HCT116 (cell line): ENCODE measurements at regions not wholly inside any gene's neighbourhood (a gene's known extent, or its start where the extent isn't known, plus 50 kb on each side); places are given as distances from the start of the nearest gene placed in this dataset.

Source experiments
- ATAC-seq: fragments of 200-7000 bp; cut with Tn5 transposase; 2 replicates; pipeline ENCODE4 v1.9.1; 2020; ENCODE audit warnings: mild to moderate bottlenecking, moderate library complexity
- BruUV-seq: library from RNA; stranded (reverse); fragments of 400-500 nt; replicated peaks from 2 replicates; lab custom pipeline; 2021; lab: Mats Ljungman, UMichigan
- CTCF ChIA-PET: fragments of 300-600 bp; sonication (Branson Sonifier 250); formaldehyde crosslinking; loops from one replicate; lab custom pipeline; 2021; ENCODE audit warnings: antibody characterized with exemption; lab: Charles Lee
- POLR2A ChIA-PET: fragments of 300-600, 350-600 bp; sonication (Branson Sonifier 250); formaldehyde crosslinking; loops from one replicate; lab custom pipeline; 2021; ENCODE audit warnings: antibody characterized with exemption; lab: Charles Lee
- RAD21 ChIA-PET, 2 experiments: fragments of 300-600 bp; sonication (Branson Sonifier 250); formaldehyde crosslinking; loops; one replicate each; lab custom pipeline; 2023; ENCODE audit warnings: low total read pairs in 2 of 2; ENCODE audit not compliant: uncharacterized antibody in 2 of 2, unreplicated experiment in 2 of 2, low non-redundant PET in 1 of 2; lab: Charles Lee
- DNase-seq: peaks from one replicate; pipeline ENCODE4 v3.0.0-alpha.2; 2010; ENCODE audit warnings: low read depth, low spot score
- H2AFZ ChIP-seq: fragments of 200-600 bp; shearing (Covaris generic), sonication (generic); 2 replicates; pipeline ENCODE4 v1.6.1; 2017; ENCODE audit warnings: low read depth, mixed run types, mixed read lengths, antibody characterized with exemption, low read length; ENCODE audit not compliant: poor library complexity, severe bottlenecking
- H3K27ac ChIP-seq: 2 replicates; pipeline ENCODE4 v1.5.1; 2012; ENCODE audit warnings: low read depth, low read length
- H3K27me3 ChIP-seq: fragments of 200-600 bp; sonication (generic); 2 replicates; pipeline ENCODE4 v1.6.1; 2016; ENCODE audit warnings: mixed run types, low read length, mixed read lengths; ENCODE audit not compliant: insufficient read depth
- H3K36me3 ChIP-seq, 2 experiments: fragments of 200-500 bp in 1 of 2; fragments of 200-600 bp in 1 of 2; sonication (Bioruptor generic) in 1 of 2; sonication (generic) in 1 of 2; 2 replicates each; pipeline versions ENCODE4 v1.5.1 to v1.6.1; 2014 to 2016; ENCODE audit warnings: low read length in 2 of 2, inconsistent platforms in 1 of 2, mixed read lengths in 1 of 2, mixed run types in 1 of 2; ENCODE audit not compliant: insufficient read depth in 2 of 2, control insufficient read depth in 1 of 2
- H3K4me1 ChIP-seq, 2 experiments: fragments of 200-600 bp in 1 of 2; sonication (generic) in 1 of 2; 2 replicates each; pipeline versions ENCODE4 v1.5.1 to v1.6.1; 2012 to 2017; ENCODE audit warnings: low read length in 2 of 2, inconsistent platforms in 1 of 2, mild to moderate bottlenecking in 1 of 2, mixed read lengths in 1 of 2, mixed run types in 1 of 2, moderate library complexity in 1 of 2; ENCODE audit not compliant: insufficient read depth in 2 of 2, control insufficient read depth in 1 of 2
- H3K4me2 ChIP-seq: fragments of 200-600 bp; sonication (generic); 2 replicates; pipeline ENCODE4 v1.6.1; 2017; ENCODE audit warnings: mixed run types, low read length, mixed read lengths
- H3K4me3 ChIP-seq, 2 experiments: fragments of 200-600 bp in 1 of 2; sonication (generic) in 1 of 2; replicated peaks in 1 of 2; 2 replicates each; pipeline ENCODE4 v1.5.1; 2011 to 2016; ENCODE audit warnings: low read length in 2 of 2, control low read depth in 1 of 2, low read depth in 1 of 2, mild to moderate bottlenecking in 1 of 2, mixed read lengths in 1 of 2, mixed run types in 1 of 2
- H3K79me2 ChIP-seq: fragments of 200-600 bp; sonication (generic); 2 replicates; pipeline ENCODE4 v1.6.1; 2017; ENCODE audit warnings: mild to moderate bottlenecking, mixed run types, low read length, moderate library complexity, mixed read lengths; ENCODE audit not compliant: insufficient read depth
- H3K9ac ChIP-seq: fragments of 200-600 bp; sonication (generic); 2 replicates; pipeline ENCODE4 v1.6.1; 2016; ENCODE audit warnings: low read length, mixed read lengths
- H3K9me2 ChIP-seq: fragments of 200-600 bp; sonication (generic), shearing (Covaris generic); 2 replicates; pipeline ENCODE4 v1.6.1; 2017; ENCODE audit warnings: mixed run types, mild to moderate bottlenecking, moderate library complexity; ENCODE audit not compliant: insufficient read depth
- H3K9me3 ChIP-seq, 2 experiments: fragments of 200-500 bp in 1 of 2; fragments of 200-600 bp in 1 of 2; sonication (Bioruptor generic) in 1 of 2; sonication (generic) in 1 of 2; 2 replicates each; pipeline ENCODE4 v1.6.1; 2014 to 2017; ENCODE audit warnings: low read length in 2 of 2, mixed read lengths in 2 of 2, inconsistent platforms in 1 of 2, low read depth in 1 of 2, mild to moderate bottlenecking in 1 of 2, mixed run types in 1 of 2, moderate library complexity in 1 of 2; ENCODE audit not compliant: control insufficient read depth in 1 of 2, insufficient read depth in 1 of 2
- H4K20me1 ChIP-seq: fragments of 200-600 bp; sonication (generic), shearing (Covaris generic); 2 replicates; pipeline ENCODE4 v1.6.1; 2017; ENCODE audit warnings: mixed run types, mild to moderate bottlenecking, moderate library complexity; ENCODE audit not compliant: insufficient read depth
- CBX3 ChIP-seq: IDR thresholded peaks from 2 replicates; pipeline ENCODE4 v1.6.1; 2012; ENCODE audit warnings: low read depth
- CEBPB ChIP-seq: IDR thresholded peaks from 2 replicates; pipeline ENCODE4 v1.6.1; 2012; ENCODE audit warnings: low read depth
- ELF1 ChIP-seq: IDR thresholded peaks from 2 replicates; pipeline ENCODE4 v1.6.1; 2012; ENCODE audit warnings: low read depth, borderline replicate concordance
- EZH2 ChIP-seq: fragments of 200-600 bp; sonication (generic); IDR thresholded peaks from 2 replicates; pipeline ENCODE4 v1.6.1; 2017; ENCODE audit warnings: antibody characterized with exemption, mixed run types
- EZH2phosphoT487 ChIP-seq: fragments of 200-600 bp; IDR thresholded peaks from 2 replicates; pipeline ENCODE4 v1.6.1; 2018; ENCODE audit warnings: antibody characterized with exemption, borderline replicate concordance
- POLR2A ChIP-seq: IDR thresholded peaks from 2 replicates; pipeline ENCODE4 v1.7.0; 2011; ENCODE audit warnings: borderline replicate concordance; ENCODE audit not compliant: insufficient read depth, insufficient read length; ENCODE audit errors: extremely low read depth
- POLR2AphosphoS5 ChIP-seq: IDR thresholded peaks from 2 replicates; pipeline ENCODE4 v1.6.1; 2011; ENCODE audit warnings: mild to moderate bottlenecking, low read depth, low read length, moderate library complexity
- RAD21 ChIP-seq: IDR thresholded peaks from 2 replicates; pipeline ENCODE4 v1.6.1; 2012; ENCODE audit warnings: low read depth, mild to moderate bottlenecking
- SIN3A ChIP-seq: IDR thresholded peaks from 2 replicates; pipeline ENCODE4 v1.6.1; 2012; ENCODE audit warnings: low read depth
- SP1 ChIP-seq: IDR thresholded peaks from 2 replicates; pipeline ENCODE4 v1.6.1; 2012; ENCODE audit warnings: low read depth
- SRF ChIP-seq: IDR thresholded peaks from 2 replicates; pipeline ENCODE4 v1.6.1; 2012; ENCODE audit warnings: low read depth
- TCF7L2 ChIP-seq: IDR thresholded peaks from 2 replicates; pipeline ENCODE4 v1.7.0; 2011; ENCODE audit warnings: borderline replicate concordance, inconsistent platforms; ENCODE audit not compliant: insufficient read depth, insufficient read length; ENCODE audit errors: extremely low read depth
- YY1 ChIP-seq: IDR thresholded peaks from 2 replicates; pipeline ENCODE4 v1.6.1; 2011; ENCODE audit warnings: low read length, low read depth, moderate library complexity, mild to moderate bottlenecking; ENCODE audit not compliant: insufficient replicate concordance; ENCODE audit errors: extremely low read depth
- ZFX ChIP-seq: fragments of 450-650 bp; IDR thresholded peaks from 2 replicates; pipeline ENCODE4 v1.6.1; 2017
- ZNF274 ChIP-seq: fragments of 200-500 bp; sonication (Bioruptor generic); IDR thresholded peaks from 2 replicates; pipeline ENCODE4 v1.6.1; 2014; ENCODE audit warnings: mild to moderate bottlenecking, low read depth, low read length, inconsistent platforms
- intact Hi-C: fragments of 100-400 bp; cut with micrococcal nuclease; formaldehyde crosslinking; loops from 2 replicates; pipeline ENCODE4 v1.10.0; 2022
- TF ChIP-seq, protein P1 (sequence below): IDR thresholded peaks from 2 replicates; pipeline ENCODE4 v1.6.1; 2012; ENCODE audit warnings: low read depth
- TF ChIP-seq, protein P2 (sequence below): IDR thresholded peaks from 2 replicates; pipeline ENCODE4 v1.6.1; 2012

GRCh38 chr12:30826276-30826675 lies 71.5 kb upstream of the CAPRIN2 start:
- no peaks in the 10 kb centered on the region for H4K20me1 ChIP-seq
- TF ChIP-seq ELF1 (no peak), SRF (no peak)
- no peaks in the 10 kb centered on the region for H3K4me1 ChIP-seq
- H2AFZ ChIP-seq, result no peak overlapping the region
- no peak overlapping the region for H3K4me2 ChIP-seq
- no peaks in the 10 kb centered on the region for H3K9me2 ChIP-seq
- H3K79me2 ChIP-seq, result no peaks in the 10 kb centered on the region
- DNase-seq, result no peak
- RAD21 ChIA-PET, result no interaction called here
- no peaks in the 10 kb centered on the region for H3K27me3 ChIP-seq
- CTCF ChIA-PET, result no interaction called here
- no TSS peak for BruUV-seq
- H3K9me3 ChIP-seq, result no peaks in the 10 kb centered on the region
- no peak overlapping the region for H3K9ac ChIP-seq
- no peak for ATAC-seq
- no peak overlapping the region for H3K27ac ChIP-seq
- POLR2A ChIA-PET, result no interaction called here
- H3K36me3 ChIP-seq, result no peaks in the 10 kb centered on the region
- intact Hi-C loops, result no loop called here
- H3K4me3 ChIP-seq, result no peak overlapping the region

DNA sequence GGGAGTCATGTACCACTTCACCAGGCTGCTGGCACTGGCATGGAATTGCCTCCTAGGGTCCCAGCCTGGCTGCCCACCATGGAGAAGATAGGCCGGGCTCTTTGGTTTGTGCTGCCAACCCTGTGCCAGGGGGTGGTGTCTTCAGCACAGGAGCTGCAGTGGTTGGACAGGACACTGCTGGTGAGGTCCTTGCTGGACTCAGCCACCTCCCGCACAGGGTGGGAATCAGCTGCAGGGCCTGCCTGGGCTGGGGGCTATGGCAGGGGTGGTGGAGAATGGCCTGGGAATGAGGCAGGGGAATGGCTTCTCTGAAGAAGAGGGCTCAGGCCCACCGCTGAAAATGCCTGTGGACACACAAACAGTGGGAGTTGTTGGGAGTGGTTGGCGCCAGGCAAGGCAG lies 70.6 kb upstream of the CAPRIN2 start:
- CTCF ChIA-PET, result no interaction called here
- ATAC-seq (no peak), DNase-seq (no peak)
- no TSS peak for BruUV-seq
- Histone ChIP-seq H4K20me1 (no peaks in the 10 kb centered on the region), H3K36me3 (no peaks in the 10 kb centered on the region), H3K79me2 (no peaks in the 10 kb centered on the region), H3K9me3 (no peaks in the 10 kb centered on the region), H3K4me2 (no peak overlapping the region), H3K4me1 (no peaks in the 10 kb centered on the region), H3K27ac (no peak overlapping the region), H3K9me2 (no peaks in the 10 kb centered on the region), H3K4me3 (no peak overlapping the region), H2AFZ (no peak overlapping the region), H3K27me3 (no peaks in the 10 kb centered on the region), H3K9ac (no peak overlapping the region)
- RAD21 ChIA-PET, result no interaction called here
- POLR2A ChIA-PET, result no interaction called here
- intact Hi-C loops, result no loop called here
- no peak for TF ChIP-seq CBX3
- no peak for TF ChIP-seq POLR2A
- no peak for TF ChIP-seq RAD21
- no peak for TF ChIP-seq YY1
- TF ChIP-seq SIN3A, result no peak
- TF ChIP-seq, protein P1, sequence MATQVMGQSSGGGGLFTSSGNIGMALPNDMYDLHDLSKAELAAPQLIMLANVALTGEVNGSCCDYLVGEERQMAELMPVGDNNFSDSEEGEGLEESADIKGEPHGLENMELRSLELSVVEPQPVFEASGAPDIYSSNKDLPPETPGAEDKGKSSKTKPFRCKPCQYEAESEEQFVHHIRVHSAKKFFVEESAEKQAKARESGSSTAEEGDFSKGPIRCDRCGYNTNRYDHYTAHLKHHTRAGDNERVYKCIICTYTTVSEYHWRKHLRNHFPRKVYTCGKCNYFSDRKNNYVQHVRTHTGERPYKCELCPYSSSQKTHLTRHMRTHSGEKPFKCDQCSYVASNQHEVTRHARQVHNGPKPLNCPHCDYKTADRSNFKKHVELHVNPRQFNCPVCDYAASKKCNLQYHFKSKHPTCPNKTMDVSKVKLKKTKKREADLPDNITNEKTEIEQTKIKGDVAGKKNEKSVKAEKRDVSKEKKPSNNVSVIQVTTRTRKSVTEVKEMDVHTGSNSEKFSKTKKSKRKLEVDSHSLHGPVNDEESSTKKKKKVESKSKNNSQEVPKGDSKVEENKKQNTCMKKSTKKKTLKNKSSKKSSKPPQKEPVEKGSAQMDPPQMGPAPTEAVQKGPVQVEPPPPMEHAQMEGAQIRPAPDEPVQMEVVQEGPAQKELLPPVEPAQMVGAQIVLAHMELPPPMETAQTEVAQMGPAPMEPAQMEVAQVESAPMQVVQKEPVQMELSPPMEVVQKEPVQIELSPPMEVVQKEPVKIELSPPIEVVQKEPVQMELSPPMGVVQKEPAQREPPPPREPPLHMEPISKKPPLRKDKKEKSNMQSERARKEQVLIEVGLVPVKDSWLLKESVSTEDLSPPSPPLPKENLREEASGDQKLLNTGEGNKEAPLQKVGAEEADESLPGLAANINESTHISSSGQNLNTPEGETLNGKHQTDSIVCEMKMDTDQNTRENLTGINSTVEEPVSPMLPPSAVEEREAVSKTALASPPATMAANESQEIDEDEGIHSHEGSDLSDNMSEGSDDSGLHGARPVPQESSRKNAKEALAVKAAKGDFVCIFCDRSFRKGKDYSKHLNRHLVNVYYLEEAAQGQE, result no peak
- TF ChIP-seq ELF1, result no peak
- no peak for TF ChIP-seq TCF7L2
- TF ChIP-seq, protein P2, sequence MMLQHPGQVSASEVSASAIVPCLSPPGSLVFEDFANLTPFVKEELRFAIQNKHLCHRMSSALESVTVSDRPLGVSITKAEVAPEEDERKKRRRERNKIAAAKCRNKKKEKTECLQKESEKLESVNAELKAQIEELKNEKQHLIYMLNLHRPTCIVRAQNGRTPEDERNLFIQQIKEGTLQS, result no peak
- TF ChIP-seq CEBPB, result no peak
- TF ChIP-seq POLR2AphosphoS5, result no peak
- no peak for TF ChIP-seq EZH2
- no peak for TF ChIP-seq ZNF274
- TF ChIP-seq ZFX, result no peak; the same call in 1 of the 2 replicates
- TF ChIP-seq EZH2phosphoT487, result no peak
- no peak for TF ChIP-seq SP1
